ENCODE measurements at regions not wholly inside any gene's neighbourhood (a gene's known extent, or its start where the extent isn't known, plus 50 kb on each side); places are given as distances from the start of the nearest gene placed in this dataset.
"Not testable (repeated sequence)": the region's sequence is repeated elsewhere in the genome, so short reads cannot be mapped to it uniquely, and the experiment has no call there.

GRCh38 chr9:97214556-97214955, 92.9 kb upstream of the CCDC180 start:
- TF ChIP-seq, protein P1, sequence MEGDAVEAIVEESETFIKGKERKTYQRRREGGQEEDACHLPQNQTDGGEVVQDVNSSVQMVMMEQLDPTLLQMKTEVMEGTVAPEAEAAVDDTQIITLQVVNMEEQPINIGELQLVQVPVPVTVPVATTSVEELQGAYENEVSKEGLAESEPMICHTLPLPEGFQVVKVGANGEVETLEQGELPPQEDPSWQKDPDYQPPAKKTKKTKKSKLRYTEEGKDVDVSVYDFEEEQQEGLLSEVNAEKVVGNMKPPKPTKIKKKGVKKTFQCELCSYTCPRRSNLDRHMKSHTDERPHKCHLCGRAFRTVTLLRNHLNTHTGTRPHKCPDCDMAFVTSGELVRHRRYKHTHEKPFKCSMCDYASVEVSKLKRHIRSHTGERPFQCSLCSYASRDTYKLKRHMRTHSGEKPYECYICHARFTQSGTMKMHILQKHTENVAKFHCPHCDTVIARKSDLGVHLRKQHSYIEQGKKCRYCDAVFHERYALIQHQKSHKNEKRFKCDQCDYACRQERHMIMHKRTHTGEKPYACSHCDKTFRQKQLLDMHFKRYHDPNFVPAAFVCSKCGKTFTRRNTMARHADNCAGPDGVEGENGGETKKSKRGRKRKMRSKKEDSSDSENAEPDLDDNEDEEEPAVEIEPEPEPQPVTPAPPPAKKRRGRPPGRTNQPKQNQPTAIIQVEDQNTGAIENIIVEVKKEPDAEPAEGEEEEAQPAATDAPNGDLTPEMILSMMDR (conservative IDR thresholded peaks at IDR 0.05; ENCODE audit: low read depth, low read length) = not testable (repeated sequence)
- TF ChIP-seq EZH2 (IDR thresholded peaks at IDR 0.05; ENCODE audit: low read length, unreplicated experiment); EZH2phosphoT487 (IDR thresholded peaks at IDR 0.05; ENCODE audit: borderline replicate concordance, low read length): not testable (repeated sequence)
